ENCODE measurements at regions not wholly inside any gene's neighbourhood (a gene's known extent, or its start where the extent isn't known, plus 50 kb on each side); places are given as distances from the start of the nearest gene placed in this dataset.
A peak's percentile ranks its signal among the peaks of the same experiment; 100 is the strongest.

DNA sequence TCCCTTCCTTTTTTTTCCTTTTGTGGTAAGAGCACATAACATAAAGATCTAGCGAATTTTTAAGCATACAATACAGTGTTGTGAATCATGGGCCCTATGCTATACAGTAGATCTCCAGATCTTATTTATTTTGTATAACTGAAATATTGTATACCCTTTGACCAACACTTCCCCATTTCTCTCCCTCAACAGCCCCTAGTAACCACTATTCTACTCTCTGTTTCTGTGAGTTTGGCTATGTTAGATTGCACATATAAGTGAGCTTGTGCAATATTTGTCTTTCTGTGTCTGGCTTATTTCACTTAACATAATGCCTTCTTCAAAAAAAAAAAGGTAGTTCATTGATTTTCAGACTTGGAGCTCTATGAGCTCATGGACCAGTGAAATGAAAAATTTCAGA is 180.5 kb downstream of the C11orf91 start:
- intact Hi-C loops (cut with DNase I; ENCODE audit: low total_unique reads) (no loop called here), in situ Hi-C loops (cut with MboI; ENCODE audit: low sequenced_read_pairs in 4 of 4) (no loop called here)
- no peak overlapping the region for H3K27ac ChIP-seq
- H3K27me3 ChIP-seq = no peaks in the 10 kb centered on the region
- DNase-seq (no peak), ATAC-seq (no peak)
- TF ChIP-seq POLR2A (IDR thresholded peaks at IDR 0.05) = no peak
- TF ChIP-seq, protein P1, sequence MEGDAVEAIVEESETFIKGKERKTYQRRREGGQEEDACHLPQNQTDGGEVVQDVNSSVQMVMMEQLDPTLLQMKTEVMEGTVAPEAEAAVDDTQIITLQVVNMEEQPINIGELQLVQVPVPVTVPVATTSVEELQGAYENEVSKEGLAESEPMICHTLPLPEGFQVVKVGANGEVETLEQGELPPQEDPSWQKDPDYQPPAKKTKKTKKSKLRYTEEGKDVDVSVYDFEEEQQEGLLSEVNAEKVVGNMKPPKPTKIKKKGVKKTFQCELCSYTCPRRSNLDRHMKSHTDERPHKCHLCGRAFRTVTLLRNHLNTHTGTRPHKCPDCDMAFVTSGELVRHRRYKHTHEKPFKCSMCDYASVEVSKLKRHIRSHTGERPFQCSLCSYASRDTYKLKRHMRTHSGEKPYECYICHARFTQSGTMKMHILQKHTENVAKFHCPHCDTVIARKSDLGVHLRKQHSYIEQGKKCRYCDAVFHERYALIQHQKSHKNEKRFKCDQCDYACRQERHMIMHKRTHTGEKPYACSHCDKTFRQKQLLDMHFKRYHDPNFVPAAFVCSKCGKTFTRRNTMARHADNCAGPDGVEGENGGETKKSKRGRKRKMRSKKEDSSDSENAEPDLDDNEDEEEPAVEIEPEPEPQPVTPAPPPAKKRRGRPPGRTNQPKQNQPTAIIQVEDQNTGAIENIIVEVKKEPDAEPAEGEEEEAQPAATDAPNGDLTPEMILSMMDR (IDR thresholded peaks at IDR 0.05 in 4 of 5, conservative IDR thresholded peaks at IDR 0.05 in 1 of 5) = no peak
- no peaks in the 10 kb centered on the region for H3K36me3 ChIP-seq
- no peak overlapping the region for H3K4me3 ChIP-seq
- H3K9me3 ChIP-seq = no peaks in the 10 kb centered on the region
- no peaks in the 10 kb centered on the region for H3K4me1 ChIP-seq

DNA sequence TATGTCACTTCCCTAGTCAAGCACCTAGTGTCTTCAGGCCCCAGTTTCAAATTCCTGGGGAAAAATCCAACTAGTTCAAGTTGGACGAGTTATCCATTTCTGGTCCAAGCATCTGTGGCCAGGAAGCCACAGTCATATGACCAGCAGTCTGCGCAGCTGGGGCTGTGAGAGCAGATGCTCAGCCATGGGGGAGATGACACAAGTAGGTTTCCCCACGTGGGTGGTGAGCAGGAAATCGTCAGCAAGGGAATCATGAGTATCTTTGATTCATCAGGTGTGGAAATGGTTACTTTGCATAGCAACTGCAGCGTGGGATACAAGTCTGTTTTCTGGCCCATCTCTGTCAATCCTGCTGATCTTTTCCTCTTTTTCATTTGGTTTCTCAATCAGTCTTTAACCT is 185.3 kb downstream of the C11orf91 start:
- intact Hi-C loops (cut with DNase I; ENCODE audit: low total_unique reads) = no loop called here
- ATAC-seq (peak; percentile 42 to 73), DNase-seq (peak; percentile 7 to 55)

DNA sequence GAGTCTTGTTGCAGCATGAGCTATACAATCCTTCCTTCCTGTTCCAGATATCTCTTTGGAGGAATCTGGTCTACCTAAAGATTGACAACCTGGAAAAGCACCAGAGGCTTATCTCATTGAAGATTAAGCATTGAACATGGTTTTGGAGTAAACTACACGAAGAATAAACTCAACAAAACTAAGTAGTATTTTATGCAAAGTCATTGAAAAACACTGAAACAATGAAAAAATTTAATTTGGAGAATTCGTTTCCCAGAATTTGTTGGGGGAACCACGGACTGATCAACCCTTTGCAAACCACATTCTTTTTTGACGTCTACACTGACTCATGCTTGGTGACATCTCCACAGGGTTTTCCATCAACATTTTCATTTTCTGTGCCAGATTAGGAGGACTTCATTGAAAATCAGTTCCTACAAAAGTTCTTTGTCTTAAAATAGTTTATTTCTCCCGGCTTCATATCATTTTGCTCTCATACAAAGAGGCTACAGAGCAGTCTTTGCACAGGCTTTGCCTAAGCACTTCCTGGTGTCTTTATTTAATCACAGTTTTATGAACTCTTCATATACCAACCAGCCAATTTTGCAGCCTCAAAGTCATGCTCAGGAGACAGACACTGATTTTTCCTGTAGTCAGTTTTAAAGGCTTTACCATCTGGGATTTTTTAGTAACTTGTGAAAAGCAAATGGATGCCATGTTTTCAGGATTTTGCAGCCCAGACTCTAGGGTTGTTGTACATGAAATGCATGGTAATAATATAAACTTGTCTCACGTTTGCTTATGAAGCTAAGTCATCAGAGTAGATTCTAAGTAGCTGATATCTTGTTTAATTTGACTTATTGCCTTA is 186.3 kb downstream of the C11orf91 start:
- no peak for TF ChIP-seq POLR2A (IDR thresholded peaks at IDR 0.05)
- TF ChIP-seq, protein P1 (IDR thresholded peaks at IDR 0.05 in 4 of 5, conservative IDR thresholded peaks at IDR 0.05 in 1 of 5) = no peak
- Histone ChIP-seq H3K27ac (no peak overlapping the region), H3K36me3 (no peaks in the 10 kb centered on the region), H3K4me1 (no peaks in the 10 kb centered on the region), H3K27me3 (no peaks in the 10 kb centered on the region), H3K4me3 (no peak overlapping the region), H3K9me3 (no peaks in the 10 kb centered on the region)
- intact Hi-C loops (cut with DNase I; ENCODE audit: low total_unique reads) (no loop called here), in situ Hi-C loops (cut with MboI; ENCODE audit: low sequenced_read_pairs in 4 of 4) (no loop called here)
- DNase-seq (no peak), ATAC-seq (no peak)

More for the DNA sequence above, 185.3 kb downstream of the C11orf91 start:
- Histone ChIP-seq H3K27me3 (no peaks in the 10 kb centered on the region), H3K4me1 (no peaks in the 10 kb centered on the region), H3K9me3 (no peaks in the 10 kb centered on the region), H3K27ac (no peak overlapping the region), H3K4me3 (no peak overlapping the region), H3K36me3 (no peaks in the 10 kb centered on the region)
- in situ Hi-C loops (cut with MboI; ENCODE audit: low sequenced_read_pairs in 4 of 4) = no loop called here
- TF ChIP-seq POLR2A (IDR thresholded peaks at IDR 0.05) = no peak
- TF ChIP-seq, protein P1 (IDR thresholded peaks at IDR 0.05 in 4 of 5, conservative IDR thresholded peaks at IDR 0.05 in 1 of 5) = no peak

DNA sequence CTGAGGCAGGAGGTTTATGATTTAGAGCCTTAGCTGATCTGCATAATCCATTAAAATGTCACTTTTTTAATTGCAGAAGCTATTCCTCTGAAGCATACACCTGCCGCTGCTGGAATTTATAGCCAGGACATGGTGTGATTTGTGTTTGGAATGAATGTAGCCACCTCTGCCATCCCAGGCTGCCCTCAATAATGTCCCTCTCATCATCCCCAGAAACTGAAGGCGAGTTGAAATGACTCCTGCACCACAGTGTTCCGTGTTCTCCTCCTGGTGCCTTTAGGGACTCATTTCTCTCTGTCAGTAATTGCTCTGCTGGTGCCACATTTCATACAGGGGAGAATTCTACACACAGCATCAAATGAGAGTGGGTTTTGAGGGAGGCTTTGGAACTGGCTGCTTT is 191.0 kb downstream of the C11orf91 start:
- no peak overlapping the region for H3K27ac ChIP-seq
- intact Hi-C loops (cut with DNase I; ENCODE audit: low total_unique reads) = no loop called here
- no peaks in the 10 kb centered on the region for H3K4me1 ChIP-seq

More for the DNA sequence above, 191.0 kb downstream of the C11orf91 start:
- Histone ChIP-seq H3K27me3 (no peaks in the 10 kb centered on the region), H3K4me3 (no peak overlapping the region), H3K36me3 (no peaks in the 10 kb centered on the region), H3K9me3 (no peaks in the 10 kb centered on the region)
- DNase-seq (no peak), ATAC-seq (no peak)
- TF ChIP-seq POLR2A (IDR thresholded peaks at IDR 0.05) = no peak
- TF ChIP-seq, protein P1 (IDR thresholded peaks at IDR 0.05 in 4 of 5, conservative IDR thresholded peaks at IDR 0.05 in 1 of 5) = no peak
- in situ Hi-C loops (cut with MboI; ENCODE audit: low sequenced_read_pairs in 4 of 4) = no loop called here

Data from gastrocnemius medialis (tissue), 4 donors.